ENCODE measurements at regions not wholly inside any gene's neighbourhood (a gene's known extent, or its start where the extent isn't known, plus 50 kb on each side); places are given as distances from the start of the nearest gene placed in this dataset.

DNA sequence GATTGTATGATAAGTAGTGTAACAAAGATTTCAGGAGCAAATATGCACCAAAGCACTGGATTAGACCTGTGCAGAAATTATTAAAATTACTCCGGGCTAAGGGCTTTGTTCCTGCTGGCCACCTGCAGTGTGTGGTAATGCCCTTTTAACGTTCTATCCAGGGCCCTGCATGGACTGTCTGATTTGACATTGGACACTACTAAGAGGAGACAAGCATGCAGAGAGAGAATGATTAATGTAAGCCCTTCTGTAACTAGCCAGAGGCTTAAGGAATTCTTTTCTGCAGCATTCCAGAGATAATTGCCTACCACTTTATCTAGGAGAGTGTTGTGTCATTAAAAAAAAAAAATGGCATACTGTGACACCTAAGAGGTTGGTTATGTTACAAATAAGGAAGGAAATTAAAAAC lies 117.0 kb downstream of the PCDH7 start:
- no peak overlapping the region for H3K4me3 ChIP-seq (replicated peaks in 1 of 4; ENCODE audit: control extremely low read depth in 1 of 4, insufficient read depth in 1 of 4, low read depth in 3 of 4, low read length in 4 of 4)
- no peaks in the 10 kb centered on the region for H4K20me1 ChIP-seq (ENCODE audit: control insufficient read depth, extremely low read depth, insufficient read depth, low read length)
- no peak overlapping the region for H2AFZ ChIP-seq (ENCODE audit: low read length)
- H3K4me1 ChIP-seq (ENCODE audit: control insufficient read depth, extremely low read depth, insufficient read depth, low read length), result no peaks in the 10 kb centered on the region
- TF ChIP-seq EZH2 (IDR thresholded peaks at IDR 0.05; ENCODE audit: low read length, missing control alignments), result no peak
- TF ChIP-seq, protein P1, sequence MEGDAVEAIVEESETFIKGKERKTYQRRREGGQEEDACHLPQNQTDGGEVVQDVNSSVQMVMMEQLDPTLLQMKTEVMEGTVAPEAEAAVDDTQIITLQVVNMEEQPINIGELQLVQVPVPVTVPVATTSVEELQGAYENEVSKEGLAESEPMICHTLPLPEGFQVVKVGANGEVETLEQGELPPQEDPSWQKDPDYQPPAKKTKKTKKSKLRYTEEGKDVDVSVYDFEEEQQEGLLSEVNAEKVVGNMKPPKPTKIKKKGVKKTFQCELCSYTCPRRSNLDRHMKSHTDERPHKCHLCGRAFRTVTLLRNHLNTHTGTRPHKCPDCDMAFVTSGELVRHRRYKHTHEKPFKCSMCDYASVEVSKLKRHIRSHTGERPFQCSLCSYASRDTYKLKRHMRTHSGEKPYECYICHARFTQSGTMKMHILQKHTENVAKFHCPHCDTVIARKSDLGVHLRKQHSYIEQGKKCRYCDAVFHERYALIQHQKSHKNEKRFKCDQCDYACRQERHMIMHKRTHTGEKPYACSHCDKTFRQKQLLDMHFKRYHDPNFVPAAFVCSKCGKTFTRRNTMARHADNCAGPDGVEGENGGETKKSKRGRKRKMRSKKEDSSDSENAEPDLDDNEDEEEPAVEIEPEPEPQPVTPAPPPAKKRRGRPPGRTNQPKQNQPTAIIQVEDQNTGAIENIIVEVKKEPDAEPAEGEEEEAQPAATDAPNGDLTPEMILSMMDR (conservative IDR thresholded peaks at IDR 0.05 in 1 of 2, IDR thresholded peaks at IDR 0.05 in 1 of 2; ENCODE audit: low read depth in 1 of 2, low read length in 2 of 2), result no peak
- no peaks in the 10 kb centered on the region for H3K9me3 ChIP-seq (ENCODE audit: control insufficient read depth, insufficient read depth, low read depth, low read length)
- no peak overlapping the region for H3K4me2 ChIP-seq (ENCODE audit: extremely low read depth, insufficient read depth, low read length)
- DNase-seq (ENCODE audit: low read depth in 2 of 2), result peak in 1 of 2 donors; percentile 89
- no peak overlapping the region for H3K27ac ChIP-seq (ENCODE audit: insufficient read depth, low read length)
- H3K36me3 ChIP-seq (ENCODE audit: control insufficient read depth, insufficient read depth, low read length), result no peaks in the 10 kb centered on the region
- H3K27me3 ChIP-seq (ENCODE audit: control insufficient read depth, insufficient read depth, low read length), result no peaks in the 10 kb centered on the region
- no peaks in the 10 kb centered on the region for H3K79me2 ChIP-seq (ENCODE audit: control insufficient read depth, insufficient read depth, low read length)
- H3K9ac ChIP-seq (ENCODE audit: insufficient read depth, low read length), result no peak overlapping the region

DNA sequence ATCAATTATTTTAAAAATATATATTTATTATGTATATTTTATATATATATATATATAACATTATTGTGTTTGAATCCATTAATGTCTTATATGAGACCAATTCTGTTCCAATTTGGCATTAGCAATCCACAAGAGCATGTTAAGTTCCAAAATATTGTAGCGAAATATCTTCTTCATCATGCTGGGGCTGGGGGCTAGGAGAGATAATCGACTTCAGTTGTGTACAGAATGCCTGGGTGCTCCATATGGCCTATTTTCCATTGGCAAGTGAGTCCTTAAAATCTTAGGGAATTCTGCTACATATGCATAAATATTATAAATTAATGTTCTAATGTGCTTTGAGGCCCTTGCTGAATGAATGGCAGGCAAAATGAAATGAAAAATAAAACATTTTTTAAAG lies 117.7 kb downstream of the PCDH7 start:
- H3K4me3 ChIP-seq (replicated peaks in 1 of 4; ENCODE audit: control extremely low read depth in 1 of 4, insufficient read depth in 1 of 4, low read depth in 3 of 4, low read length in 4 of 4), result no peak overlapping the region
- H3K4me2 ChIP-seq (ENCODE audit: extremely low read depth, insufficient read depth, low read length), result no peak overlapping the region
- H2AFZ ChIP-seq (ENCODE audit: low read length), result no peak overlapping the region
- no peak for TF ChIP-seq EZH2 (IDR thresholded peaks at IDR 0.05; ENCODE audit: low read length, missing control alignments)
- TF ChIP-seq, protein P1 (conservative IDR thresholded peaks at IDR 0.05 in 1 of 2, IDR thresholded peaks at IDR 0.05 in 1 of 2; ENCODE audit: low read depth in 1 of 2, low read length in 2 of 2), result no peak
- H3K27me3 ChIP-seq (ENCODE audit: control insufficient read depth, insufficient read depth, low read length), result no peaks in the 10 kb centered on the region
- no peak overlapping the region for H3K9ac ChIP-seq (ENCODE audit: insufficient read depth, low read length)
- no peaks in the 10 kb centered on the region for H4K20me1 ChIP-seq (ENCODE audit: control insufficient read depth, extremely low read depth, insufficient read depth, low read length)
- H3K9me3 ChIP-seq (ENCODE audit: control insufficient read depth, insufficient read depth, low read depth, low read length), result no peaks in the 10 kb centered on the region
- no peaks in the 10 kb centered on the region for H3K79me2 ChIP-seq (ENCODE audit: control insufficient read depth, insufficient read depth, low read length)
- H3K4me1 ChIP-seq (ENCODE audit: control insufficient read depth, extremely low read depth, insufficient read depth, low read length), result no peaks in the 10 kb centered on the region
- no peak overlapping the region for H3K27ac ChIP-seq (ENCODE audit: insufficient read depth, low read length)
- no peaks in the 10 kb centered on the region for H3K36me3 ChIP-seq (ENCODE audit: control insufficient read depth, insufficient read depth, low read length)
- DNase-seq (ENCODE audit: low read depth in 2 of 2), result no peak

DNA sequence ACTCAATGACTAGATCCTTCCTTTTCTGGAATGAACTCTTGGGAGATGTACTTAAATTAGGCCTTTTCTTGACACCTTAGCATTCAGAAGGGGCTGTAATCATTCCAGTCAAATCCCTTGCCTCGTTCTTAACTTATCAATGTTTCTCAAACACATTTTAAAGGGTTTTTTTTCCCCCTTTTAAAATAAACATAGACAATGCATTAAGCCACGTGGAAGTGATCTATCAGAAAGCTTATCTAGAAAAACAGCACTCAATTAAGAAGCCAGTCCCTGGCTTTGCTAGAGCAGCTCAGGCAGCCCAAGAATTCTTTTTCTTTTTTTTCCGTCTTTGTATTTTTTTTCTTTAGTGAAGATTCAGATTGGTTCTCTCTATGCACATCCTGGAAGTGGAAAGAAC lies 118.2 kb downstream of the PCDH7 start:
- no peaks in the 10 kb centered on the region for H3K4me1 ChIP-seq (ENCODE audit: control insufficient read depth, extremely low read depth, insufficient read depth, low read length)
- H3K79me2 ChIP-seq (ENCODE audit: control insufficient read depth, insufficient read depth, low read length), result no peaks in the 10 kb centered on the region
- peak in 1 of 2 donors; percentile 34 for DNase-seq (ENCODE audit: low read depth in 2 of 2)
- no peak overlapping the region for H3K4me3 ChIP-seq (replicated peaks in 1 of 4; ENCODE audit: control extremely low read depth in 1 of 4, insufficient read depth in 1 of 4, low read depth in 3 of 4, low read length in 4 of 4)
- H3K9me3 ChIP-seq (ENCODE audit: control insufficient read depth, insufficient read depth, low read depth, low read length), result no peaks in the 10 kb centered on the region
- H3K27me3 ChIP-seq (ENCODE audit: control insufficient read depth, insufficient read depth, low read length), result no peaks in the 10 kb centered on the region
- H3K9ac ChIP-seq (ENCODE audit: insufficient read depth, low read length), result no peak overlapping the region
- TF ChIP-seq, protein P1 (conservative IDR thresholded peaks at IDR 0.05 in 1 of 2, IDR thresholded peaks at IDR 0.05 in 1 of 2; ENCODE audit: low read depth in 1 of 2, low read length in 2 of 2), result no peak
- no peak for TF ChIP-seq EZH2 (IDR thresholded peaks at IDR 0.05; ENCODE audit: low read length, missing control alignments)
- H4K20me1 ChIP-seq (ENCODE audit: control insufficient read depth, extremely low read depth, insufficient read depth, low read length), result no peaks in the 10 kb centered on the region
- H3K27ac ChIP-seq (ENCODE audit: insufficient read depth, low read length), result no peak overlapping the region
- no peak overlapping the region for H2AFZ ChIP-seq (ENCODE audit: low read length)
- H3K4me2 ChIP-seq (ENCODE audit: extremely low read depth, insufficient read depth, low read length), result no peak overlapping the region
- no peaks in the 10 kb centered on the region for H3K36me3 ChIP-seq (ENCODE audit: control insufficient read depth, insufficient read depth, low read length)

Data from fibroblast of lung (primary cell).